Mesothelial cell of epicardium (in vitro differentiated cells): ENCODE measurements at regions not wholly inside any gene's neighbourhood (a gene's known extent, or its start where the extent isn't known, plus 50 kb on each side); places are given as distances from the start of the nearest gene placed in this dataset.

Experiments
- DNase-seq, 2 experiments: peaks; one replicate each; pipeline ENCODE4 v3.0.0; 2021; ENCODE audit warnings: low spot score in 2 of 2; ENCODE audit not compliant: unreplicated experiment in 2 of 2
- H3K27ac Mint-ChIP-seq: 2 replicates; pipeline ENCODE4 v1.8.0; 2021; ENCODE audit warnings: mixed read lengths
- H3K27me3 Mint-ChIP-seq: 2 replicates; pipeline ENCODE4 v1.8.0; 2021; ENCODE audit warnings: low read depth, mixed read lengths
- H3K36me3 Mint-ChIP-seq: 2 replicates; pipeline ENCODE4 v1.8.0; 2021; ENCODE audit warnings: mixed read lengths
- H3K4me1 Mint-ChIP-seq: 2 replicates; pipeline ENCODE4 v1.8.0; 2021; ENCODE audit warnings: mixed read lengths
- H3K4me3 Mint-ChIP-seq: 2 replicates; pipeline ENCODE4 v1.8.0; 2021; ENCODE audit warnings: mild to moderate bottlenecking, moderate library complexity, mixed read lengths
- H3K9me3 Mint-ChIP-seq: 2 replicates; pipeline ENCODE4 v1.8.0; 2021; ENCODE audit warnings: mixed read lengths
- TF ChIP-seq, protein P1 (sequence below): fragments of 200-600 bp; sonication (generic); IDR thresholded peaks from one replicate; pipeline ENCODE4 v1.5.0; 2021; ENCODE audit warnings: antibody characterized with exemption; ENCODE audit not compliant: unreplicated experiment

DNA sequence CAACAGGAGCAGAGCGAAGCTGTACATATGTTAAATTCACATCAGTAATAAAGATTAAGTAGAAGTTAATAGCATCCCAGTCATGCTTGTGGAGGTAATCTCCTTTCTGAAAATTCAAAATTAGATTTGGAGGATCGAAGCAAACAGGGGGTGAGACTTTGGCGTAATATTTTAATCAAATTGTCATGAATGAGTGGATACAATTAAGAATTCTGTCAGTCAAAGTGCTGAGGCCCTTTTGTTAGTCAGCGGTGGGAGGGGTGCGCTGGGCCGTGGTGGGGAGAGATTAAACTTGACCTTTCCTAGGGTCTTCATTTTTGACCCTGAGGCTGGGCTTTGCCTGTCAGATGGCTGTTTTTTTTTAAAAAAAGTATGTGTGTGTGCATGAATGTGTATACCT, 226.7 kb downstream of the VRK1 start:
- DNase-seq, result no peak
- TF ChIP-seq, protein P1, sequence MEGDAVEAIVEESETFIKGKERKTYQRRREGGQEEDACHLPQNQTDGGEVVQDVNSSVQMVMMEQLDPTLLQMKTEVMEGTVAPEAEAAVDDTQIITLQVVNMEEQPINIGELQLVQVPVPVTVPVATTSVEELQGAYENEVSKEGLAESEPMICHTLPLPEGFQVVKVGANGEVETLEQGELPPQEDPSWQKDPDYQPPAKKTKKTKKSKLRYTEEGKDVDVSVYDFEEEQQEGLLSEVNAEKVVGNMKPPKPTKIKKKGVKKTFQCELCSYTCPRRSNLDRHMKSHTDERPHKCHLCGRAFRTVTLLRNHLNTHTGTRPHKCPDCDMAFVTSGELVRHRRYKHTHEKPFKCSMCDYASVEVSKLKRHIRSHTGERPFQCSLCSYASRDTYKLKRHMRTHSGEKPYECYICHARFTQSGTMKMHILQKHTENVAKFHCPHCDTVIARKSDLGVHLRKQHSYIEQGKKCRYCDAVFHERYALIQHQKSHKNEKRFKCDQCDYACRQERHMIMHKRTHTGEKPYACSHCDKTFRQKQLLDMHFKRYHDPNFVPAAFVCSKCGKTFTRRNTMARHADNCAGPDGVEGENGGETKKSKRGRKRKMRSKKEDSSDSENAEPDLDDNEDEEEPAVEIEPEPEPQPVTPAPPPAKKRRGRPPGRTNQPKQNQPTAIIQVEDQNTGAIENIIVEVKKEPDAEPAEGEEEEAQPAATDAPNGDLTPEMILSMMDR, result no peak
- Mint-ChIP-seq H3K4me3 (no peak overlapping the region), H3K4me1 (no peaks in the 10 kb centered on the region), H3K27ac (no peak overlapping the region), H3K36me3 (no peaks in the 10 kb centered on the region), H3K9me3 (peaks cover 3% of the 10 kb centered on the region), H3K27me3 (peaks cover 45% of the 10 kb centered on the region)

DNA sequence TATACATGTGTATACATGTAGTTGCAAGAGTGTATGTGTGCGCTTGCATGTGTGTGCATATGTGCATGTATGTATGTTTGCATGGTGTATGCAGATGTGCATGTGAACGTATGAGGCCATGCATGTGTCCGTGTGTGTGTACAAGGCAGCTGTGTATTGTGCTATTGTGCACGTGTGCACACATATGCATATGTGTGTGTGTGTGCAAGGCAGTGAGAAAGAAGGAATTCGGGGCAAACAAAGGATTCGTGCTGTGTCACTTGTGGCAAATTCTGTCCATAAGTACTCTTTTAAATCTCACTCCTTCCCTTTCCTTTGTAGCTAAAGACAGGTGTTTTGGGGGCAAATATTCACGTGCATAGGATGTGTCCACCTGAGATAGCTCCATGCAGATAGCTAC, 227.1 kb downstream of the VRK1 start:
- peaks cover 3% of the 10 kb centered on the region for H3K9me3 Mint-ChIP-seq
- no peak for DNase-seq
- H3K27ac Mint-ChIP-seq, result no peak overlapping the region
- H3K27me3 Mint-ChIP-seq, result peaks cover 48% of the 10 kb centered on the region
- H3K36me3 Mint-ChIP-seq, result no peaks in the 10 kb centered on the region
- H3K4me3 Mint-ChIP-seq, result no peak overlapping the region
- H3K4me1 Mint-ChIP-seq, result no peaks in the 10 kb centered on the region
- TF ChIP-seq, protein P1, result no peak

- H3K4me1 Mint-ChIP-seq, result no peaks in the 10 kb centered on the region
- DNase-seq, result no peak
- no peaks in the 10 kb centered on the region for H3K9me3 Mint-ChIP-seq
- no peak overlapping the region for H3K27ac Mint-ChIP-seq
- peaks cover 61% of the 10 kb centered on the region for H3K27me3 Mint-ChIP-seq
- TF ChIP-seq, protein P1, result no peak
- H3K4me3 Mint-ChIP-seq, result no peak overlapping the region
- H3K36me3 Mint-ChIP-seq, result no peaks in the 10 kb centered on the region
These were observed 228.5 kb downstream of the VRK1 start for GRCh38 chr14:97025722-97026121.

GRCh38 chr14:97027256-97027999, 230.2 kb downstream of the VRK1 start:
- no peak overlapping the region for H3K4me3 Mint-ChIP-seq
- no peaks in the 10 kb centered on the region for H3K36me3 Mint-ChIP-seq
- peaks cover 2% of the 10 kb centered on the region for H3K4me1 Mint-ChIP-seq
- TF ChIP-seq, protein P1, result no peak
- peaks cover 74% of the 10 kb centered on the region for H3K27me3 Mint-ChIP-seq
- H3K9me3 Mint-ChIP-seq, result peaks cover 4% of the 10 kb centered on the region
- no peak for DNase-seq
- no peak overlapping the region for H3K27ac Mint-ChIP-seq

DNA sequence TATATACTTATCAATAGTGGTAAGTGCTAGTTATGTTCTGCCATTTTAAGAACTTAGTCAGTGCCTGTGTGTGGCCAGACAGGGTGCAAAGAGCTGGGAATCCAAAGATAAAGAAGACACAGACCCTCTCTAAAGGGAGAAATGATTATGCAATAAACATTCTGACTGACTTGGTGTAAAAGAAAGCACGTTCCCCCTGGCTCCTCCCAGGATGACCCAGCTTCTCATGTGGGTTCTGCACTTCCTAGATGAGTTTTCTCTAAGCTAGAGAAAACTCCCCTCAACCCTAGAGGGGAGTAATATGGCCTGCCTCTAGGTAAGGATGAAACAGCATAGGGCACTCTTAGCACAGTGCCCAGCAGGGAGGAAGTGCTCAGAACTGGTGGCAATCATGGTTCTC, 231.2 kb downstream of the VRK1 start:
- Mint-ChIP-seq H3K27me3 (peaks cover 73% of the 10 kb centered on the region), H3K27ac (no peak overlapping the region), H3K4me3 (no peak overlapping the region), H3K36me3 (no peaks in the 10 kb centered on the region), H3K9me3 (peaks cover 4% of the 10 kb centered on the region), H3K4me1 (peaks cover 6% of the 10 kb centered on the region)
- TF ChIP-seq, protein P1, result no peak
- DNase-seq, result no peak
